ENCODE measurements at regions not wholly inside any gene's neighbourhood (a gene's known extent, or its start where the extent isn't known, plus 50 kb on each side); places are given as distances from the start of the nearest gene placed in this dataset.

- DNase-seq, result no peak
These were observed 437.1 kb downstream of the HTR7 start for GRCh38 chr10:90420637-90421318.

GRCh38 chr10:90421874-90422273, 436.0 kb downstream of the HTR7 start:
- no peak for DNase-seq

GRCh38 chr10:90424730-90425129, 433.1 kb downstream of the HTR7 start:
- no peak for DNase-seq

- no peak for DNase-seq
These were observed 427.7 kb downstream of the HTR7 start for GRCh38 chr10:90430186-90430585.

GRCh38 chr10:90432866-90433265, 425.0 kb downstream of the HTR7 start:
- DNase-seq, result no peak

GRCh38 chr10:90435296-90435695, 422.5 kb downstream of the HTR7 start:
- no peak for DNase-seq

- DNase-seq, result no peak
These were observed 420.4 kb downstream of the HTR7 start for GRCh38 chr10:90437452-90437851.

GRCh38 chr10:90440870-90441269, 417.0 kb downstream of the HTR7 start:
- no peak for DNase-seq

- DNase-seq, result no peak
These were observed 414.5 kb downstream of the HTR7 start for GRCh38 chr10:90443342-90443741.

GRCh38 chr10:90447831-90448230, 410.0 kb downstream of the HTR7 start:
- peak; percentile 72 for DNase-seq

- no peak for DNase-seq
These were observed 407.0 kb downstream of the HTR7 start for GRCh38 chr10:90450797-90451196.

GRCh38 chr10:90451283-90451682, 406.6 kb downstream of the HTR7 start:
- no peak for DNase-seq

GRCh38 chr10:90458054-90458453, 399.8 kb downstream of the HTR7 start:
- no peak for DNase-seq

GRCh38 chr10:90458571-90458970, 399.3 kb downstream of the HTR7 start:
- no peak for DNase-seq

GRCh38 chr10:90461437-90462155, 396.2 kb downstream of the HTR7 start:
- no peak for DNase-seq

GRCh38 chr10:90462749-90463470, 394.9 kb downstream of the HTR7 start:
- DNase-seq, result no peak

- no peak for DNase-seq
These were observed 393.5 kb downstream of the HTR7 start for GRCh38 chr10:90464329-90464728.

GRCh38 chr10:90470966-90471365, 386.9 kb downstream of the HTR7 start:
- no peak for DNase-seq

- DNase-seq, result no peak
These were observed 377.4 kb downstream of the HTR7 start for GRCh38 chr10:90480466-90480865.

GRCh38 chr10:90481326-90481923, 376.4 kb downstream of the HTR7 start:
- no peak for DNase-seq

- no peak for DNase-seq
These were observed 373.3 kb downstream of the HTR7 start for GRCh38 chr10:90484518-90484917.

GRCh38 chr10:90494183-90494582, 363.7 kb downstream of the HTR7 start:
- no peak for DNase-seq

- DNase-seq, result no peak
These were observed 353.7 kb downstream of the HTR7 start for GRCh38 chr10:90504172-90504571.

GRCh38 chr10:90526721-90527120, 331.1 kb downstream of the HTR7 start:
- no peak for DNase-seq

Measured in NCI-H69 (cell line).